Sigmoid colon (tissue), 6 donors: ENCODE measurements at regions not wholly inside any gene's neighbourhood (a gene's known extent, or its start where the extent isn't known, plus 50 kb on each side); places are given as distances from the start of the nearest gene placed in this dataset.

Experiments used
- DNase-seq: peaks from one replicate; pipeline ENCODE4 v3.0.0-alpha.2; 2019
- H3K27ac ChIP-seq, 4 donors: fragments of 200-600 bp; sonication (generic); one replicate each; pipeline ENCODE4 v1.5.1; 2016 to 2019; ENCODE audit warnings: mild to moderate bottlenecking in 1 of 4
- H3K27me3 ChIP-seq, 3 donors: fragments of 200-600 bp; sonication (generic); one replicate each; pipeline ENCODE4 v1.5.1; 2019; ENCODE audit warnings: mild to moderate bottlenecking in 1 of 3
- H3K36me3 ChIP-seq, 4 donors: fragments of 200-600 bp; sonication (generic); one replicate each; pipeline ENCODE4 v1.5.1; 2016 to 2019
- H3K4me1 ChIP-seq, 4 donors: fragments of 200-600 bp; sonication (generic); one replicate each; pipeline ENCODE4 v1.5.1; 2017 to 2019
- H3K4me3 ChIP-seq, 4 donors: fragments of 200-600 bp; sonication (generic); one replicate each; pipeline ENCODE4 v1.5.1; 2017 to 2019; ENCODE audit warnings: mild to moderate bottlenecking in 2 of 4, moderate library complexity in 1 of 4
- H3K9me3 ChIP-seq, 4 donors: fragments of 200-600 bp in 3 of 4; sonication (generic) in 3 of 4; one replicate each; pipeline versions ENCODE4 v1.5.1 to v1.6.1; 2013 to 2019
- CTCF ChIP-seq, 4 experiments: fragments of 450-650 bp in 3 of 4; fragments of 200-600 bp in 1 of 4; IDR thresholded peaks; one replicate each; pipeline ENCODE4 v1.5.1; 2016 to 2019; ENCODE audit warnings: antibody characterized with exemption in 4 of 4, mild to moderate bottlenecking in 3 of 4, moderate library complexity in 2 of 4
- EP300 ChIP-seq, 4 donors: sonication (generic); formaldehyde crosslinking; IDR thresholded peaks; one replicate each; pipeline ENCODE4 v1.6.1; 2017; ENCODE audit warnings: antibody characterized with exemption in 4 of 4
- POLR2A ChIP-seq, 2 donors: fragments of 450-650 bp; IDR thresholded peaks; one replicate each; pipeline ENCODE4 v1.6.1; 2016; ENCODE audit warnings: antibody characterized with exemption in 2 of 2, mild to moderate bottlenecking in 2 of 2, moderate library complexity in 2 of 2
- POLR2AphosphoS5 ChIP-seq, 4 donors: sonication (generic); formaldehyde crosslinking; IDR thresholded peaks; one replicate each; pipeline ENCODE4 v1.6.1; 2017; ENCODE audit warnings: antibody characterized with exemption in 4 of 4
- WGBS, 2 donors: extraction: QIAGEN DNeasy Blood & Tissue Kit; methylation state at CpG; one replicate each; pipeline ENCODE4 v1.1.7; 2013; 5-methylcytosine and 5-hydroxymethylcytosine counted together
- intact Hi-C: fragments of 100-400 bp; cut with DNase I; formaldehyde crosslinking; loops from one replicate; pipeline ENCODE4 v1.15.1; 2023
- donor health status: healthy with polysubstance abuse.
- donor health status: healthy.

- no peak overlapping the region for H3K27ac ChIP-seq
- 87 to 88% methylated on average over 5 of the region's 5 CpGs for WGBS, 2 donors
- no peak for DNase-seq
- H3K27me3 ChIP-seq, result no peaks in the 10 kb centered on the region
- H3K36me3 ChIP-seq, result no peaks in the 10 kb centered on the region
- no peaks in the 10 kb centered on the region for H3K9me3 ChIP-seq
- no peaks in the 10 kb centered on the region for H3K4me1 ChIP-seq
- intact Hi-C loops, result no loop called here
- TF ChIP-seq CTCF (IDR thresholded peaks at IDR 0.05), result no peak
- no peak for TF ChIP-seq EP300 (IDR thresholded peaks at IDR 0.05)
- TF ChIP-seq POLR2A (IDR thresholded peaks at IDR 0.05), result no peak
- no peak for TF ChIP-seq POLR2AphosphoS5 (IDR thresholded peaks at IDR 0.05)
- H3K4me3 ChIP-seq, result no peak overlapping the region
These were observed 158.7 kb upstream of the ARHGAP20 start for GRCh38 chr11:110870816-110871522.

GRCh38 chr11:110867951-110868350 is 155.7 kb upstream of the ARHGAP20 start:
- no peaks in the 10 kb centered on the region for H3K36me3 ChIP-seq
- H3K4me3 ChIP-seq, result no peak overlapping the region
- no peaks in the 10 kb centered on the region for H3K4me1 ChIP-seq
- intact Hi-C loops, result no loop called here
- no peak for DNase-seq
- H3K9me3 ChIP-seq, result no peaks in the 10 kb centered on the region
- no peak overlapping the region for H3K27ac ChIP-seq
- WGBS, 2 donors, result 91 to 93% methylated on average over 4 of the region's 4 CpGs
- no peak for TF ChIP-seq POLR2AphosphoS5 (IDR thresholded peaks at IDR 0.05)
- H3K27me3 ChIP-seq, result no peaks in the 10 kb centered on the region

GRCh38 chr11:110866081-110866480 is 153.8 kb upstream of the ARHGAP20 start:
- DNase-seq, result no peak
- H3K9me3 ChIP-seq, result no peaks in the 10 kb centered on the region
- WGBS, 2 donors, result 82 to 90% methylated on average over 4 of the region's 4 CpGs
- H3K4me3 ChIP-seq, result no peak overlapping the region
- no peaks in the 10 kb centered on the region for H3K4me1 ChIP-seq
- intact Hi-C loops, result no loop called here
- H3K27ac ChIP-seq, result no peak overlapping the region
- H3K36me3 ChIP-seq, result no peaks in the 10 kb centered on the region
- TF ChIP-seq EP300 (IDR thresholded peaks at IDR 0.05) (no peak), POLR2A (IDR thresholded peaks at IDR 0.05) (no peak), CTCF (IDR thresholded peaks at IDR 0.05) (no peak), POLR2AphosphoS5 (IDR thresholded peaks at IDR 0.05) (no peak)
- no peaks in the 10 kb centered on the region for H3K27me3 ChIP-seq

GRCh38 chr11:110862407-110862806 is 150.2 kb upstream of the ARHGAP20 start:
- no peak for DNase-seq
- Histone ChIP-seq H3K27ac (no peak overlapping the region), H3K27me3 (no peaks in the 10 kb centered on the region), H3K4me3 (no peak overlapping the region), H3K9me3 (no peaks in the 10 kb centered on the region), H3K36me3 (no peaks in the 10 kb centered on the region), H3K4me1 (peaks cover 0 to 17% (median 0%) of the 10 kb centered on the region in 4 donors)
- TF ChIP-seq CTCF (IDR thresholded peaks at IDR 0.05) (no peak), EP300 (IDR thresholded peaks at IDR 0.05) (no peak), POLR2A (IDR thresholded peaks at IDR 0.05) (no peak), POLR2AphosphoS5 (IDR thresholded peaks at IDR 0.05) (no peak)
- intact Hi-C loops, result no loop called here
- WGBS, 2 donors, result 86 to 90% methylated on average over 2 of the region's 2 CpGs

- no peak for DNase-seq
- intact Hi-C loops, result no loop called here
- no peak overlapping the region for H3K27ac ChIP-seq
- H3K4me1 ChIP-seq, result peaks cover 0 to 18% (median 0%) of the 10 kb centered on the region in 4 donors
- no peak overlapping the region for H3K4me3 ChIP-seq
- H3K27me3 ChIP-seq, result no peaks in the 10 kb centered on the region
- TF ChIP-seq POLR2AphosphoS5 (IDR thresholded peaks at IDR 0.05), result no peak
- no peak for TF ChIP-seq CTCF (IDR thresholded peaks at IDR 0.05)
- TF ChIP-seq POLR2A (IDR thresholded peaks at IDR 0.05), result no peak
- no peak for TF ChIP-seq EP300 (IDR thresholded peaks at IDR 0.05)
- H3K36me3 ChIP-seq, result no peaks in the 10 kb centered on the region
- no peaks in the 10 kb centered on the region for H3K9me3 ChIP-seq
- WGBS, 2 donors, result 34 to 82% methylated on average over 3 of the region's 3 CpGs
These were observed 148.2 kb upstream of the ARHGAP20 start for GRCh38 chr11:110860461-110860860.
